GM23338 (cell line): ENCODE measurements at regions not wholly inside any gene's neighbourhood (a gene's known extent, or its start where the extent isn't known, plus 50 kb on each side); places are given as distances from the start of the nearest gene placed in this dataset.

Experiments used
- ATAC-seq: fragments of 200-7000 bp; cut with Tn5 transposase; 3 replicates; pipeline ENCODE4 v1.9.1; 2020
- DNase-seq: peaks from one replicate; pipeline ENCODE4 v3.0.0-alpha.2; 2015; ENCODE audit warnings: low spot score
- H2AFZ ChIP-seq: fragments of 200-600 bp; sonication (generic); 2 replicates; pipeline ENCODE4 v1.8.0; 2016; ENCODE audit warnings: antibody characterized with exemption, mild to moderate bottlenecking, moderate library complexity
- H3F3A ChIP-seq: fragments of 200-600 bp; sonication (generic); replicated peaks from 2 replicates; pipeline ENCODE4 v1.8.0; 2017; ENCODE audit warnings: antibody characterized with exemption, mixed run types, low read depth
- H3K27ac ChIP-seq: fragments of 200-600 bp; sonication (generic); 2 replicates; pipeline ENCODE4 v1.6.1; 2016; ENCODE audit warnings: low read depth
- H3K27me3 ChIP-seq: fragments of 200-600 bp; sonication (generic); 2 replicates; pipeline ENCODE4 v1.8.0; 2016; ENCODE audit warnings: mild to moderate bottlenecking, mixed run types, moderate library complexity; ENCODE audit not compliant: insufficient read depth
- H3K36me3 ChIP-seq: fragments of 200-600 bp; sonication (generic); 2 replicates; pipeline ENCODE4 v1.8.0; 2016; ENCODE audit warnings: mild to moderate bottlenecking; ENCODE audit not compliant: insufficient read depth
- H3K4me1 ChIP-seq: fragments of 200-600 bp; sonication (generic); 2 replicates; pipeline ENCODE4 v1.8.0; 2016; ENCODE audit warnings: mild to moderate bottlenecking, moderate library complexity; ENCODE audit not compliant: insufficient read depth
- H3K4me2 ChIP-seq: fragments of 200-600 bp; sonication (generic); 2 replicates; pipeline ENCODE4 v1.7.1; 2017; ENCODE audit warnings: mixed run types
- H3K4me3 ChIP-seq: fragments of 200-600 bp; sonication (generic); 2 replicates; pipeline ENCODE4 v1.6.1; 2016; ENCODE audit warnings: mixed run types
- H3K79me2 ChIP-seq: fragments of 200-600 bp; sonication (generic); replicated peaks from 2 replicates; pipeline ENCODE4 v1.8.0; 2017; ENCODE audit warnings: mild to moderate bottlenecking; ENCODE audit not compliant: insufficient read depth
- H3K9me2 ChIP-seq: fragments of 200-600 bp; sonication (generic); 2 replicates; pipeline ENCODE4 v1.8.0; 2017; ENCODE audit not compliant: insufficient read depth
- H4K20me1 ChIP-seq: fragments of 200-600 bp; sonication (generic); replicated peaks from 2 replicates; pipeline ENCODE4 v1.8.0; 2017; ENCODE audit warnings: mild to moderate bottlenecking; ENCODE audit not compliant: insufficient read depth
- H3K27ac Mint-ChIP-seq: 2 replicates; pipeline ENCODE4 v1.8.0; 2020; ENCODE audit warnings: inconsistent platforms, mild to moderate bottlenecking, moderate library complexity, mixed read lengths
- H3K27me3 Mint-ChIP-seq: 3 replicates; pipeline ENCODE4 v1.8.0; 2022; ENCODE audit warnings: low read depth, mild to moderate bottlenecking, moderate library complexity, mixed read lengths, inconsistent platforms; ENCODE audit not compliant: insufficient read depth, poor library complexity
- H3K36me3 Mint-ChIP-seq: 3 replicates; pipeline ENCODE4 v1.8.0; 2021; ENCODE audit warnings: low read depth, mild to moderate bottlenecking, inconsistent platforms, moderate library complexity, mixed read lengths
- H3K4me1 Mint-ChIP-seq: 3 replicates; pipeline ENCODE4 v1.8.0; 2020; ENCODE audit warnings: mild to moderate bottlenecking, inconsistent platforms, mixed read lengths
- H3K4me3 Mint-ChIP-seq: 3 replicates; pipeline ENCODE4 v1.8.0; 2021; ENCODE audit warnings: moderate library complexity, mild to moderate bottlenecking, inconsistent platforms, mixed read lengths
- H3K9me3 Mint-ChIP-seq: 3 replicates; pipeline ENCODE4 v1.8.0; 2020; ENCODE audit warnings: moderate library complexity, mild to moderate bottlenecking, inconsistent platforms, mixed read lengths
- CREB1 ChIP-seq: fragments of 250-450 bp; sonication (Bioruptor Pico); IDR thresholded peaks from 2 replicates; pipeline ENCODE4 v1.5.0; 2020; ENCODE audit warnings: low read depth, mild to moderate bottlenecking, moderate library complexity
- CTCF ChIP-seq, 2 experiments: fragments of 200-600 bp in 1 of 2; sonication (generic) in 1 of 2; conservative IDR thresholded peaks; 2 replicates each; pipeline versions ENCODE4 v1.5.1 to v1.6.1; 2016 to 2017; ENCODE audit warnings: antibody characterized with exemption in 2 of 2, low read depth in 2 of 2, mild to moderate bottlenecking in 2 of 2, moderate library complexity in 1 of 2
- EZH2 ChIP-seq: fragments of 200-600 bp; sonication (generic); IDR thresholded peaks from one replicate; pipeline ENCODE4 v1.8.0; 2017; ENCODE audit warnings: antibody characterized with exemption, mild to moderate bottlenecking, low read depth; ENCODE audit not compliant: unreplicated experiment
- EZH2phosphoT487 ChIP-seq: fragments of 200-600 bp; sonication (generic); IDR thresholded peaks from one replicate; pipeline ENCODE4 v1.8.1; 2018; ENCODE audit warnings: antibody characterized with exemption; ENCODE audit not compliant: unreplicated experiment
- JUNB ChIP-seq: IDR thresholded peaks from one replicate; pipeline ENCODE4 v1.6.1; 2016; ENCODE audit warnings: antibody characterized with exemption; ENCODE audit not compliant: unreplicated experiment
- NANOG ChIP-seq: IDR thresholded peaks from 2 replicates; pipeline ENCODE4 v1.6.1; 2016; ENCODE audit warnings: antibody characterized with exemption, borderline replicate concordance
- POLR2AphosphoS5 ChIP-seq: IDR thresholded peaks from 2 replicates; pipeline ENCODE4 v1.6.1; 2016; ENCODE audit warnings: antibody characterized with exemption, low read depth
- STAT1 ChIP-seq: IDR thresholded peaks from one replicate; pipeline ENCODE4 v1.6.1; 2016; ENCODE audit warnings: antibody characterized with exemption; ENCODE audit not compliant: unreplicated experiment
- ZNF114 ChIP-seq: fragments of 250-450 bp; sonication (Bioruptor Pico); IDR thresholded peaks from 2 replicates; pipeline ENCODE4 v1.5.0; 2020; ENCODE audit warnings: mild to moderate bottlenecking, moderate library complexity
- ZNF331 ChIP-seq: fragments of 250-450 bp; sonication (Bioruptor Pico); IDR thresholded peaks from 2 replicates; pipeline ENCODE4 v1.5.0; 2020; ENCODE audit warnings: low read depth, mild to moderate bottlenecking, moderate library complexity
- ZNF462 ChIP-seq: fragments of 250-450 bp; sonication (Bioruptor Pico); IDR thresholded peaks from 2 replicates; pipeline ENCODE4 v1.5.0; 2020; ENCODE audit warnings: mild to moderate bottlenecking, moderate library complexity
- TF ChIP-seq, protein P1 (sequence below): IDR thresholded peaks from one replicate; pipeline ENCODE4 v1.6.1; 2018; ENCODE audit warnings: antibody characterized with exemption; ENCODE audit not compliant: unreplicated experiment
- TF ChIP-seq, protein P2 (sequence below): IDR thresholded peaks from 2 replicates; pipeline ENCODE4 v1.6.1; 2016; ENCODE audit warnings: antibody characterized with exemption

- Mint-ChIP-seq H3K4me3 (no peak overlapping the region), H3K4me1 (peaks cover 7% of the 10 kb centered on the region), H3K9me3 (peaks cover 13% of the 10 kb centered on the region), H3K27me3 (peaks cover 11% of the 10 kb centered on the region), H3K36me3 (no peaks in the 10 kb centered on the region; the same call in 2 of the 3 replicates), H3K27ac (no peak overlapping the region)
- H3K79me2 ChIP-seq: no peaks in the 10 kb centered on the region
- H3K4me1 ChIP-seq: no peaks in the 10 kb centered on the region
- H3K4me3 ChIP-seq: no peak overlapping the region
- H3K9me2 ChIP-seq: no peaks in the 10 kb centered on the region
- TF ChIP-seq ZNF462 (CRISPR knock-in tag) (no peak), CTCF (conservative IDR thresholded peaks at IDR 0.05; ENCODE audit: low read depth in 2 of 2) (no peak), ZNF114 (CRISPR knock-in tag) (no peak), ZNF331 (no peak), NANOG (no peak), EZH2 (no peak), POLR2AphosphoS5 (no peak), STAT1 (no peak), CREB1 (CRISPR knock-in tag) (no peak), EZH2phosphoT487 (no peak), JUNB (no peak)
- TF ChIP-seq, protein P1, sequence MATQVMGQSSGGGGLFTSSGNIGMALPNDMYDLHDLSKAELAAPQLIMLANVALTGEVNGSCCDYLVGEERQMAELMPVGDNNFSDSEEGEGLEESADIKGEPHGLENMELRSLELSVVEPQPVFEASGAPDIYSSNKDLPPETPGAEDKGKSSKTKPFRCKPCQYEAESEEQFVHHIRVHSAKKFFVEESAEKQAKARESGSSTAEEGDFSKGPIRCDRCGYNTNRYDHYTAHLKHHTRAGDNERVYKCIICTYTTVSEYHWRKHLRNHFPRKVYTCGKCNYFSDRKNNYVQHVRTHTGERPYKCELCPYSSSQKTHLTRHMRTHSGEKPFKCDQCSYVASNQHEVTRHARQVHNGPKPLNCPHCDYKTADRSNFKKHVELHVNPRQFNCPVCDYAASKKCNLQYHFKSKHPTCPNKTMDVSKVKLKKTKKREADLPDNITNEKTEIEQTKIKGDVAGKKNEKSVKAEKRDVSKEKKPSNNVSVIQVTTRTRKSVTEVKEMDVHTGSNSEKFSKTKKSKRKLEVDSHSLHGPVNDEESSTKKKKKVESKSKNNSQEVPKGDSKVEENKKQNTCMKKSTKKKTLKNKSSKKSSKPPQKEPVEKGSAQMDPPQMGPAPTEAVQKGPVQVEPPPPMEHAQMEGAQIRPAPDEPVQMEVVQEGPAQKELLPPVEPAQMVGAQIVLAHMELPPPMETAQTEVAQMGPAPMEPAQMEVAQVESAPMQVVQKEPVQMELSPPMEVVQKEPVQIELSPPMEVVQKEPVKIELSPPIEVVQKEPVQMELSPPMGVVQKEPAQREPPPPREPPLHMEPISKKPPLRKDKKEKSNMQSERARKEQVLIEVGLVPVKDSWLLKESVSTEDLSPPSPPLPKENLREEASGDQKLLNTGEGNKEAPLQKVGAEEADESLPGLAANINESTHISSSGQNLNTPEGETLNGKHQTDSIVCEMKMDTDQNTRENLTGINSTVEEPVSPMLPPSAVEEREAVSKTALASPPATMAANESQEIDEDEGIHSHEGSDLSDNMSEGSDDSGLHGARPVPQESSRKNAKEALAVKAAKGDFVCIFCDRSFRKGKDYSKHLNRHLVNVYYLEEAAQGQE: no peak
- TF ChIP-seq, protein P2, sequence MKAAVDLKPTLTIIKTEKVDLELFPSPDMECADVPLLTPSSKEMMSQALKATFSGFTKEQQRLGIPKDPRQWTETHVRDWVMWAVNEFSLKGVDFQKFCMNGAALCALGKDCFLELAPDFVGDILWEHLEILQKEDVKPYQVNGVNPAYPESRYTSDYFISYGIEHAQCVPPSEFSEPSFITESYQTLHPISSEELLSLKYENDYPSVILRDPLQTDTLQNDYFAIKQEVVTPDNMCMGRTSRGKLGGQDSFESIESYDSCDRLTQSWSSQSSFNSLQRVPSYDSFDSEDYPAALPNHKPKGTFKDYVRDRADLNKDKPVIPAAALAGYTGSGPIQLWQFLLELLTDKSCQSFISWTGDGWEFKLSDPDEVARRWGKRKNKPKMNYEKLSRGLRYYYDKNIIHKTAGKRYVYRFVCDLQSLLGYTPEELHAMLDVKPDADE: no peak
- DNase-seq (no peak), ATAC-seq (no peak)
- H3K27me3 ChIP-seq: no peaks in the 10 kb centered on the region
- H3K4me2 ChIP-seq: no peak overlapping the region
- peaks cover 4% of the 10 kb centered on the region; the same call in 1 of the 2 replicates for H3F3A ChIP-seq
- no peaks in the 10 kb centered on the region for H3K36me3 ChIP-seq
- no peak overlapping the region for H3K27ac ChIP-seq
- H2AFZ ChIP-seq: no peak overlapping the region
- H4K20me1 ChIP-seq: no peaks in the 10 kb centered on the region; the same call in 1 of the 2 replicates
Measured at GRCh38 chr4:3611778-3612177, 79.6 kb upstream of the LRPAP1 start.
